Effector CD8-positive, alpha-beta T cell (primary cell): ENCODE measurements at regions not wholly inside any gene's neighbourhood (a gene's known extent, or its start where the extent isn't known, plus 50 kb on each side); places are given as distances from the start of the nearest gene placed in this dataset.

ENCODE experiments used
- DNase-seq: peaks from one replicate; lab custom pipeline; 2025; lab: John Stamatoyannopoulos, UW

- DNase-seq, result no peak
Measured at GRCh38 chr3:70899816-70900215, 587.4 kb upstream of the MDFIC2 start.

- DNase-seq, result no peak
Measured at GRCh38 chr3:70890020-70890394, 577.6 kb upstream of the MDFIC2 start.

- DNase-seq, result no peak
Measured at GRCh38 chr3:70889162-70890019, 577.0 kb upstream of the MDFIC2 start.

GRCh38 chr3:70885636-70886035, 573.2 kb upstream of the MDFIC2 start:
- no peak for DNase-seq

- no peak for DNase-seq
Measured at GRCh38 chr3:70882104-70882503, 569.7 kb upstream of the MDFIC2 start.

GRCh38 chr3:70880421-70880820, 568.0 kb upstream of the MDFIC2 start:
- no peak for DNase-seq

- DNase-seq, result no peak
Measured at GRCh38 chr3:70876154-70876553, 563.7 kb upstream of the MDFIC2 start.

GRCh38 chr3:70874196-70874595, 561.8 kb upstream of the MDFIC2 start:
- DNase-seq, result no peak

- no peak for DNase-seq
Measured at GRCh38 chr3:70873686-70874085, 561.2 kb upstream of the MDFIC2 start.

- no peak for DNase-seq
Measured at GRCh38 chr3:70871909-70872656, 559.6 kb upstream of the MDFIC2 start.

GRCh38 chr3:70870576-70870975, 558.1 kb upstream of the MDFIC2 start:
- no peak for DNase-seq

- no peak for DNase-seq
Measured at GRCh38 chr3:70868561-70868960, 556.1 kb upstream of the MDFIC2 start.

GRCh38 chr3:70863049-70863448, 550.6 kb upstream of the MDFIC2 start:
- no peak for DNase-seq

GRCh38 chr3:70861855-70862254, 549.4 kb upstream of the MDFIC2 start:
- no peak for DNase-seq

GRCh38 chr3:70861234-70861633, 548.8 kb upstream of the MDFIC2 start:
- DNase-seq, result no peak

GRCh38 chr3:70857916-70858315, 545.5 kb upstream of the MDFIC2 start:
- DNase-seq, result no peak

GRCh38 chr3:70856414-70857162, 544.1 kb upstream of the MDFIC2 start:
- DNase-seq, result no peak

GRCh38 chr3:70855149-70855548, 542.7 kb upstream of the MDFIC2 start:
- DNase-seq, result no peak

- no peak for DNase-seq
Measured at GRCh38 chr3:70854108-70854507, 541.7 kb upstream of the MDFIC2 start.

GRCh38 chr3:70853161-70853944, 540.9 kb upstream of the MDFIC2 start:
- no peak for DNase-seq

GRCh38 chr3:70849911-70850699, 537.7 kb upstream of the MDFIC2 start:
- no peak for DNase-seq
